ENCODE measurements at regions not wholly inside any gene's neighbourhood (a gene's known extent, or its start where the extent isn't known, plus 50 kb on each side); places are given as distances from the start of the nearest gene placed in this dataset.

GRCh38 chr12:74722709-74723108 lies 185.1 kb downstream of the ATXN7L3B start:
- no peak overlapping the region for H3K4me3 ChIP-seq
- no peaks in the 10 kb centered on the region for H3K27me3 ChIP-seq (ENCODE audit: control insufficient read depth in 3 of 3, insufficient read depth in 3 of 3, low read length in 2 of 3)
- no peak overlapping the region for H3K27ac ChIP-seq (ENCODE audit: low read depth in 1 of 2, low read length in 1 of 2)
- H3K36me3 ChIP-seq (ENCODE audit: control insufficient read depth in 4 of 4, insufficient read depth in 4 of 4, low read length in 4 of 4) = no peaks in the 10 kb centered on the region
- no peaks in the 10 kb centered on the region for H3K9me3 ChIP-seq (ENCODE audit: control insufficient read depth in 4 of 4, insufficient read depth in 3 of 4, low read length in 3 of 4)
- ATAC-seq (ENCODE audit: insufficient read depth, low FRiP score) (no peak), DNase-seq (no peak)
- H3K4me1 ChIP-seq (ENCODE audit: control insufficient read depth in 5 of 5, insufficient read depth in 5 of 5, low read length in 5 of 5) = no peaks in the 10 kb centered on the region
- no peak overlapping the region for H3K9ac ChIP-seq (ENCODE audit: insufficient read depth in 1 of 2, low read length in 2 of 2)
- 44 to 58% methylated on average over 3 of the region's 3 CpGs for WGBS, 2 donors
- TF ChIP-seq CTCF (IDR thresholded peaks at IDR 0.05; ENCODE audit: control extremely low read depth, extremely low read depth) = no peak

DNA sequence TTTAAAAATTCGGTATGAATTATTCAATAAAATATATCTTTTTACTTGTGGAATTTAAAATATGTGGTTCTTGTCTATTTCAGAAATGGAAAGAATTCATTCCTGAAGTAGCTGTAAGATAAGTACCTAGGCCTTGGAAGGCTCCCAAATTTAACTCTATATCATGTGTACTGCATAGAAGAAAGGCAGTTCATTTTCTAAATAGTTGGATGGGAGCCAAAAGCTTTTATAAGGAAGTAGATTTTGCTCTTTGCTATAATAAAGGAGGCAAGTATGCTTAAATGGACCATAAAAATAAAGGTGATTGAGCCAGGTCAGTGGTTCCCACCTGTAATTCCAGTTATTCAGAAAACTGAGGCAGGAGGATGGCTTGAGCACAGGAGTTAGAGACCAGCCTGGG lies 187.5 kb downstream of the ATXN7L3B start:
- WGBS, 2 donors = 74 to 85% methylated on average over 1 of the region's 1 CpG

GRCh38 chr12:74728006-74728405 lies 190.4 kb downstream of the ATXN7L3B start:
- Histone ChIP-seq H3K9ac (ENCODE audit: insufficient read depth in 1 of 2, low read length in 2 of 2) (no peak overlapping the region), H3K4me3 (no peak overlapping the region), H3K36me3 (ENCODE audit: control insufficient read depth in 4 of 4, insufficient read depth in 4 of 4, low read length in 4 of 4) (no peaks in the 10 kb centered on the region), H3K9me3 (ENCODE audit: control insufficient read depth in 4 of 4, insufficient read depth in 3 of 4, low read length in 3 of 4) (no peaks in the 10 kb centered on the region), H3K27ac (ENCODE audit: low read depth in 1 of 2, low read length in 1 of 2) (no peak overlapping the region), H3K4me1 (ENCODE audit: control insufficient read depth in 5 of 5, insufficient read depth in 5 of 5, low read length in 5 of 5) (no peaks in the 10 kb centered on the region), H3K27me3 (ENCODE audit: control insufficient read depth in 3 of 3, insufficient read depth in 3 of 3, low read length in 2 of 3) (no peaks in the 10 kb centered on the region)
- no peak for TF ChIP-seq CTCF (IDR thresholded peaks at IDR 0.05; ENCODE audit: control extremely low read depth, extremely low read depth)
- ATAC-seq (ENCODE audit: insufficient read depth, low FRiP score) = no peak
- DNase-seq = no peak

More for the DNA sequence above, 187.5 kb downstream of the ATXN7L3B start:
- no peak overlapping the region for H3K9ac ChIP-seq (ENCODE audit: insufficient read depth in 1 of 2, low read length in 2 of 2)
- no peak for TF ChIP-seq CTCF (IDR thresholded peaks at IDR 0.05; ENCODE audit: control extremely low read depth, extremely low read depth)
- no peaks in the 10 kb centered on the region for H3K27me3 ChIP-seq (ENCODE audit: control insufficient read depth in 3 of 3, insufficient read depth in 3 of 3, low read length in 2 of 3)
- H3K9me3 ChIP-seq (ENCODE audit: control insufficient read depth in 4 of 4, insufficient read depth in 3 of 4, low read length in 3 of 4) = no peaks in the 10 kb centered on the region
- ATAC-seq (ENCODE audit: insufficient read depth, low FRiP score) (no peak), DNase-seq (peak in 2 of 3 donors; percentile 3 to 23)
- H3K4me1 ChIP-seq (ENCODE audit: control insufficient read depth in 5 of 5, insufficient read depth in 5 of 5, low read length in 5 of 5) = no peaks in the 10 kb centered on the region
- H3K27ac ChIP-seq (ENCODE audit: low read depth in 1 of 2, low read length in 1 of 2) = no peak overlapping the region
- H3K4me3 ChIP-seq = no peak overlapping the region
- no peaks in the 10 kb centered on the region for H3K36me3 ChIP-seq (ENCODE audit: control insufficient read depth in 4 of 4, insufficient read depth in 4 of 4, low read length in 4 of 4)

DNA sequence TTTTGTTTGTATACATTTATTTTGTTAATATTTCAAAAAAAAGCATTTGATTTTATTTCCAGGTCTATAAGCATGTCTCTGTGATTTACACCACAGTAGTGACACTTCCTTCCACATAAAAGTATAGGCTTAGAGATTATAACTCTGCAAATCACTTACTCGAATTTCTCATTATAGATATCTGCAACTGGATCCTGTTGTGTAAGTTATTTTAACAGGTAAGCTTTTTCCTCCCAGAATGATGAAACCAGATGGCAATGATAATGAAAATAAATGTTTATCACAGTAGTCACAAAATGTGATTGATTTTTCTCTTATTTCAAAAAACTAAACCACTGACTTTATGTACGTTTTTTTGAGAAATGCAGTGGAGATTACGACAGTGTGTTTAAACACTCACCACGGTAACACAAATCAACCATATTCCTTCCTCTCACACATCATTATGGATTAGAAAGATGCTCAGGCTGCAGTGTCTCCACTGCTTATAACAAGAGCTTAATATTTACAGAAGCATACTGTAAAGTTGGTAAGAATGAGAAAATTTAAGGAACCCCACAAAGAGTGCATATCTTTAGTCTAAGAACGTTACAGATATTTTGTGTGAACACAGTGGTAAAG lies 194.6 kb downstream of the ATXN7L3B start:
- Histone ChIP-seq H3K4me1 (ENCODE audit: control insufficient read depth in 5 of 5, insufficient read depth in 5 of 5, low read length in 5 of 5) (no peaks in the 10 kb centered on the region), H3K9me3 (ENCODE audit: control insufficient read depth in 4 of 4, insufficient read depth in 3 of 4, low read length in 3 of 4) (no peaks in the 10 kb centered on the region), H3K9ac (ENCODE audit: insufficient read depth in 1 of 2, low read length in 2 of 2) (no peak overlapping the region), H3K27ac (ENCODE audit: low read depth in 1 of 2, low read length in 1 of 2) (no peak overlapping the region), H3K36me3 (ENCODE audit: control insufficient read depth in 4 of 4, insufficient read depth in 4 of 4, low read length in 4 of 4) (no peaks in the 10 kb centered on the region), H3K4me3 (no peak overlapping the region), H3K27me3 (ENCODE audit: control insufficient read depth in 3 of 3, insufficient read depth in 3 of 3, low read length in 2 of 3) (no peaks in the 10 kb centered on the region)
- ATAC-seq (ENCODE audit: insufficient read depth, low FRiP score) = no peak
- 39 to 53% methylated on average over 5 of the region's 5 CpGs for WGBS, 2 donors
- TF ChIP-seq CTCF (IDR thresholded peaks at IDR 0.05; ENCODE audit: control extremely low read depth, extremely low read depth) = no peak
- no peak for DNase-seq

Data from lung (tissue), 11 donors.